ENCODE measurements at regions not wholly inside any gene's neighbourhood (a gene's known extent, or its start where the extent isn't known, plus 50 kb on each side); places are given as distances from the start of the nearest gene placed in this dataset.
"Not testable (repeated sequence)": the region's sequence is repeated elsewhere in the genome, so short reads cannot be mapped to it uniquely, and the experiment has no call there.

GRCh38 chr17:37828651-37829124 is 83.8 kb upstream of the HNF1B start:
- DNase-seq: no peak

GRCh38 chr17:37827905-37828650 is 83.2 kb upstream of the HNF1B start:
- no peak for DNase-seq

- DNase-seq: peak in 1 of 2 donors; percentile 47
These were observed 81.9 kb upstream of the HNF1B start for GRCh38 chr17:37826497-37827430.

- no peak for DNase-seq
These were observed 81.0 kb upstream of the HNF1B start for GRCh38 chr17:37825851-37826250.

GRCh38 chr17:37824534-37825485 is 80.0 kb upstream of the HNF1B start:
- no peak for DNase-seq

GRCh38 chr17:37823996-37824395 is 79.1 kb upstream of the HNF1B start:
- no peak for DNase-seq

- no peak for DNase-seq
These were observed 76.3 kb upstream of the HNF1B start for GRCh38 chr17:37820995-37821713.

GRCh38 chr17:37820313-37820994 is 75.6 kb upstream of the HNF1B start:
- DNase-seq: no peak

- DNase-seq: no peak
These were observed 73.8 kb upstream of the HNF1B start for GRCh38 chr17:37818689-37819088.

- DNase-seq: no peak
These were observed 72.1 kb upstream of the HNF1B start for GRCh38 chr17:37816950-37817349.

- DNase-seq: no peak
These were observed 70.7 kb upstream of the HNF1B start for GRCh38 chr17:37815536-37815935.

GRCh38 chr17:37813751-37814150 is 68.9 kb upstream of the HNF1B start:
- DNase-seq: no peak

GRCh38 chr17:37808846-37809245 is 64.0 kb upstream of the HNF1B start:
- DNase-seq: not testable (repeated sequence)

GRCh38 chr17:37802712-37803416 is 58.0 kb upstream of the HNF1B start:
- no peak for DNase-seq

- no peak for DNase-seq
These were observed 57.3 kb upstream of the HNF1B start for GRCh38 chr17:37802061-37802595.

GRCh38 chr17:37801171-37801570 is 56.3 kb upstream of the HNF1B start:
- no peak for DNase-seq

GRCh38 chr17:37797206-37797605 is 52.3 kb upstream of the HNF1B start:
- DNase-seq: no peak

GRCh38 chr17:37796076-37796475 is 51.2 kb upstream of the HNF1B start:
- no peak for DNase-seq

All from CD4-positive, alpha-beta T cell treated with Interleukin-4 for 1 hour (primary cell).